Activated T-helper 17 cell treated with anti-CD3 and anti-CD28 coated beads, Interleukin-2, amount 50 U/mL, for 72 hours (primary cell): ENCODE measurements at regions not wholly inside any gene's neighbourhood (a gene's known extent, or its start where the extent isn't known, plus 50 kb on each side); places are given as distances from the start of the nearest gene placed in this dataset.

ENCODE experiments used
- ATAC-seq: fragments of 150-1000 bp; cut with Tn5 transposase; replicated peaks from 2 replicates; pipeline ENCODE4 v1.10.0; 2021; ENCODE audit warnings: mild to moderate bottlenecking, moderate library complexity
- H3K27ac Mint-ChIP-seq: one replicate; pipeline ENCODE4 v1.8.0; 2022; ENCODE audit warnings: mixed read lengths
- H3K27me3 Mint-ChIP-seq: one replicate; pipeline ENCODE4 v1.8.0; 2022; ENCODE audit warnings: mixed read lengths
- H3K36me3 Mint-ChIP-seq: one replicate; pipeline ENCODE4 v1.8.0; 2022; ENCODE audit warnings: low read depth, mild to moderate bottlenecking, mixed read lengths
- H3K4me1 Mint-ChIP-seq: one replicate; pipeline ENCODE4 v1.8.0; 2022; ENCODE audit warnings: mixed read lengths
- H3K4me3 Mint-ChIP-seq: one replicate; pipeline ENCODE4 v1.8.0; 2022; ENCODE audit warnings: mild to moderate bottlenecking, mixed read lengths
- H3K9me3 Mint-ChIP-seq: one replicate; pipeline ENCODE4 v1.8.0; 2022; ENCODE audit warnings: mixed read lengths

- ATAC-seq = no peak
- Mint-ChIP-seq H3K27ac (no peak overlapping the region), H3K9me3 (no peaks in the 10 kb centered on the region), H3K4me3 (no peak overlapping the region), H3K27me3 (no peaks in the 10 kb centered on the region), H3K36me3 (no peaks in the 10 kb centered on the region), H3K4me1 (no peaks in the 10 kb centered on the region)
Measured at GRCh38 chr12:86550218-86551145, 294.3 kb upstream of the MGAT4C start.

DNA sequence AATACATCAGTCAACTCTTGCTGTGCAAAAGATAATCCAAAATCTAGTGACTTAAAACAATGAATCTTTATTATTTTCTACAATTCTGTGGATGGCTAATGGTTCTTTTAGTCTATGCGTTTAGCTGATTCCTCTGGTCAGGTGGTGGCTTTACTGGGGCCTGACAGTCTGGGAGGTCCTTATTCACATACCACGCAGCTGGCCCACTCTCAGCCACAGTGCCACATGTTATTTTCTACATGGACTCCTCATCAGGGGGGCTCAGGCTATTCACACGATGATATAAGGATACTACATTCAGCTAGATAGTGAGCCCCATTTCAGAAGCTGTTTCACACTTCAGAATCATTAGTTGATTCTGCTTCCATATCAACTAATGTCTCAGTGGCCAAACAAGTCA, 287.5 kb upstream of the MGAT4C start:
- ATAC-seq = no peak
- Mint-ChIP-seq H3K4me3 (no peak overlapping the region), H3K4me1 (no peaks in the 10 kb centered on the region), H3K27me3 (no peaks in the 10 kb centered on the region), H3K9me3 (no peaks in the 10 kb centered on the region), H3K36me3 (no peaks in the 10 kb centered on the region), H3K27ac (no peak overlapping the region)

GRCh38 chr12:86530996-86531655, 274.9 kb upstream of the MGAT4C start:
- Mint-ChIP-seq H3K27me3 (no peaks in the 10 kb centered on the region), H3K27ac (no peak overlapping the region), H3K9me3 (peaks cover 8% of the 10 kb centered on the region), H3K36me3 (no peaks in the 10 kb centered on the region), H3K4me3 (no peak overlapping the region), H3K4me1 (no peaks in the 10 kb centered on the region)
- no peak for ATAC-seq

DNA sequence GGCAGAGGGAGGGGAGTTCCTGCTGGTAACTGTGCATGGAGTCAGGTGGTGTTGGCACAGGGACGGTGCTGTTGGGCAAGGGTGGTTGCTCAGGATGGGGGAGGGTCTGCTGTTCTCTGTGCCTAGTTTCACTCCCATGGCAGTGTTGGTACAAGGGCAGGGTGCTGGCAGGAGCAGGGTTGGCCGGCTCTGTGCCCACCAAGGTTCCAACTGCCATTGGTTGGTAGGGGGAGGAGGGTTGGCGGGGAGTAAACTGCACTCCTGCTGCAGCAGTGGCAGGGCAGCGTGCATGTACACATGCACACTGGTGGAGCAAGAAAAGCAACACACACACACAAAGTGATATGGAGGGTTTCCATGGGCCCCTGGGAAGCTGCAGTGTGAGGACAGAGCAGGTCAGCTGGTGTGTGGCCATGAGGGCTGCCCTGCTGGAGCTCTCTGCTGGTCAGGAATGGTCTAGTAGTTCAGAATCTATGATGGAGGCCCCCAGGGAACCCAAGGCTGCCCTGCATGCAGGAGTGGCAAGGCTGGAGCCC, 269.9 kb upstream of the MGAT4C start:
- H3K4me1 Mint-ChIP-seq = no peaks in the 10 kb centered on the region
- peaks cover 30% of the 10 kb centered on the region for H3K9me3 Mint-ChIP-seq
- H3K27me3 Mint-ChIP-seq = no peaks in the 10 kb centered on the region
- no peak overlapping the region for H3K4me3 Mint-ChIP-seq
- no peak overlapping the region for H3K27ac Mint-ChIP-seq
- ATAC-seq = no peak
- H3K36me3 Mint-ChIP-seq = no peaks in the 10 kb centered on the region

DNA sequence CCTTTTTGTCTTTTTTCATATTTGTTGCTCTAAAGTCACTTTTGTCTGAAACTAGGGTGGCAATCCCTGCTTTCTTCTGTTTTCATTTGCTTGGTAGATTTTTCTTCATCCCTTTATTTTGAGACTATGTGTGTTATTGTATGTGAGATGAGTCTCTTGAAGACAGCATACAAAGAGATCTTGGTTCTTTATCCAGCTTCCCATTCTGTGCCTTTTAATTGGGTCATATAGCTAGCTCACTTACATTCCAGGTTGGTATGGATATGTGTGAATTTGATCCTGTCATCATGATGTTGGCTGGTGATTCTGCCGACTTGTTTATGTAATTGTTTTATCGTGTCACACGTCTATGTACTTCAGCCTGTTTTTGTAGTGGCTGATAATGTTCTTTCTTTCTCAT, 267.7 kb upstream of the MGAT4C start:
- H3K4me3 Mint-ChIP-seq = no peak overlapping the region
- no peaks in the 10 kb centered on the region for H3K4me1 Mint-ChIP-seq
- H3K36me3 Mint-ChIP-seq = no peaks in the 10 kb centered on the region
- peaks cover 33% of the 10 kb centered on the region for H3K9me3 Mint-ChIP-seq
- no peak overlapping the region for H3K27ac Mint-ChIP-seq
- no peak for ATAC-seq
- no peaks in the 10 kb centered on the region for H3K27me3 Mint-ChIP-seq

- H3K4me3 Mint-ChIP-seq = no peak overlapping the region
- no peaks in the 10 kb centered on the region for H3K27me3 Mint-ChIP-seq
- H3K36me3 Mint-ChIP-seq = no peaks in the 10 kb centered on the region
- H3K27ac Mint-ChIP-seq = no peak overlapping the region
- ATAC-seq = no peak
- peaks cover 33% of the 10 kb centered on the region for H3K9me3 Mint-ChIP-seq
- no peaks in the 10 kb centered on the region for H3K4me1 Mint-ChIP-seq
Measured at GRCh38 chr12:86521870-86522269, 265.7 kb upstream of the MGAT4C start.

- Mint-ChIP-seq H3K4me1 (no peaks in the 10 kb centered on the region), H3K27me3 (no peaks in the 10 kb centered on the region), H3K4me3 (no peak overlapping the region), H3K9me3 (no peaks in the 10 kb centered on the region), H3K36me3 (no peaks in the 10 kb centered on the region), H3K27ac (no peak overlapping the region)
- ATAC-seq = no peak
Measured at GRCh38 chr12:86513226-86513625, 257.0 kb upstream of the MGAT4C start.

DNA sequence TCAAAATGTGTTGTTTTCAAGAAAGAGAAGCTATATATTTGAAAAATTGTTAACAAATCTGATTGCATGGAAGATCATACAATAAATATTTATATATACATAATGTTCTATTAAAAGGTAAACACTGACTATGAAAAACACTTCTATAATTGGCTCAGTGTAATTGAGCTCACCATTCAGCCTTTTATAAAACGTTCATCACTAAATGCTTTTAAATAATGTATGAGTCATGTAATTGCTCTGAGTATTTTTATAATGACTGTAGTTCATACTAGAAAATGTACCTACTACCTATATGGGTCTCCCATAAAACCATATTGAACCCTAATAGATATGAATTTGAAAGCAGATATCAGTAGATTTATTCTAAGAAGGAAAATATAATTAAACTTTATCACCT, 240.4 kb upstream of the MGAT4C start:
- Mint-ChIP-seq H3K27ac (no peak overlapping the region), H3K36me3 (no peaks in the 10 kb centered on the region), H3K9me3 (no peaks in the 10 kb centered on the region), H3K27me3 (no peaks in the 10 kb centered on the region), H3K4me1 (no peaks in the 10 kb centered on the region), H3K4me3 (no peak overlapping the region)
- no peak for ATAC-seq

DNA sequence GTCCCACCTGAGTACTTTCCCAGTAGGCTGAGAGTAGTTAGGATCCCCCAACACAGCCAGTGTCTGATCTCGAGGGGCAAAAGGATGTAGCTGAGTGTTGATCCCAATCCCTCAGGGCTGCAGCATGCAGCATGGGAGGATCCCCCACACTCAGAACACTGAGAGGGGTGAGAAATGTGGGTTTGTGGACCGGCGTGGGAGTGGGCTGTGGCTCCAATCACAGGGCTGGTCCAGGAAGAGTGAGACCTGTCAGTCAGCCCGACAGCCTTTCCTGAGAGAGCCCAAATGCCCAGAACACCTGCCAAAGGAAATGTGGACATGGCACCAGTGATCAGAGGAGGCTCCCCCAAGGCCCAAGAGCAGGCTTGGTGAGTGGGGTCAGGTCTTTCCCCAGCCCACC, 228.3 kb upstream of the MGAT4C start:
- Mint-ChIP-seq H3K4me1 (no peaks in the 10 kb centered on the region), H3K4me3 (no peak overlapping the region), H3K36me3 (no peaks in the 10 kb centered on the region), H3K27me3 (no peaks in the 10 kb centered on the region), H3K9me3 (peaks cover 7% of the 10 kb centered on the region), H3K27ac (no peak overlapping the region)
- no peak for ATAC-seq

GRCh38 chr12:86473231-86473630, 217.0 kb upstream of the MGAT4C start:
- Mint-ChIP-seq H3K9me3 (peaks cover 22% of the 10 kb centered on the region), H3K27ac (no peak overlapping the region), H3K4me1 (no peaks in the 10 kb centered on the region), H3K36me3 (no peaks in the 10 kb centered on the region), H3K4me3 (no peak overlapping the region), H3K27me3 (no peaks in the 10 kb centered on the region)
- no peak for ATAC-seq

- Mint-ChIP-seq H3K27me3 (no peaks in the 10 kb centered on the region), H3K4me1 (no peaks in the 10 kb centered on the region), H3K27ac (no peak overlapping the region), H3K9me3 (no peaks in the 10 kb centered on the region), H3K36me3 (no peaks in the 10 kb centered on the region), H3K4me3 (no peak overlapping the region)
- no peak for ATAC-seq
Measured at GRCh38 chr12:86456776-86457175, 200.6 kb upstream of the MGAT4C start.

DNA sequence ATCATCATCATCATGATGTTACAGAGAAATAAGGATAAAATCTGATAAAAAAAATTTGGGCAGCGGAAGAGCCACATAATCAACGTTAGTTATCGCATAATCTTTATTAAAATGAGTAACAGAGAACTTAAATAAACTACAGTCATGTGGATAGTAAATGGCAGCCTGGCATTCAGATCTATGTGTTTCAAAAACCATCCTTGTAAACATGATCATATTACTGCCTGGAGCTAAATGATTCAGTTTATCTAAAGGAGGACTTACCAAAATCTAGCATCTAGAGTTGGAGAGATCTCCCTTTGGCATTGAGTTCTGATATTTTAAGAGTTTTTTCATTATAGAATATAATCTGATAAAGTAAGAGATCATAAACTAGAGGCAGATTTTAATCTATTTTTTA, 200.1 kb upstream of the MGAT4C start:
- H3K27ac Mint-ChIP-seq = no peak overlapping the region
- no peaks in the 10 kb centered on the region for H3K9me3 Mint-ChIP-seq
- no peaks in the 10 kb centered on the region for H3K27me3 Mint-ChIP-seq
- ATAC-seq = no peak
- H3K4me1 Mint-ChIP-seq = no peaks in the 10 kb centered on the region
- no peaks in the 10 kb centered on the region for H3K36me3 Mint-ChIP-seq
- no peak overlapping the region for H3K4me3 Mint-ChIP-seq

DNA sequence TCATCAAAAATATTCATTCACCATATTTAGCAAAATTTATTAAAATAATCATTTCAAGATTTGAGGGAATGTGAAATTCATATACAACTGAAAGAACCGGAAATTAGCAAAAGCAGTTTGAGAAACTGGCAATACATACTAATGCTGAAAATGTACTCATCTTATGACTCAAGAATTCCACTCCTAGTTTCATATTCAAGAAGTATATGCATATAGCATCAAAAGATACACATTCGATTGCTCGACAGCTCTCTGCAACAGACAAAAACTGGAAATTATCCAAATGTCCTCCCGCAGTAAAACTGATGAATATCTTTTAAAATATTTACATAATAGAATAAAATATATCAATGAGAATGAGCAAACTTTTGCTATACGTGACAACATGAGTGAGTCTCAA, 189.2 kb upstream of the MGAT4C start:
- no peaks in the 10 kb centered on the region for H3K4me1 Mint-ChIP-seq
- H3K9me3 Mint-ChIP-seq = peaks cover 9% of the 10 kb centered on the region
- H3K27me3 Mint-ChIP-seq = no peaks in the 10 kb centered on the region
- H3K4me3 Mint-ChIP-seq = no peak overlapping the region
- ATAC-seq = no peak
- H3K36me3 Mint-ChIP-seq = no peaks in the 10 kb centered on the region
- H3K27ac Mint-ChIP-seq = no peak overlapping the region

DNA sequence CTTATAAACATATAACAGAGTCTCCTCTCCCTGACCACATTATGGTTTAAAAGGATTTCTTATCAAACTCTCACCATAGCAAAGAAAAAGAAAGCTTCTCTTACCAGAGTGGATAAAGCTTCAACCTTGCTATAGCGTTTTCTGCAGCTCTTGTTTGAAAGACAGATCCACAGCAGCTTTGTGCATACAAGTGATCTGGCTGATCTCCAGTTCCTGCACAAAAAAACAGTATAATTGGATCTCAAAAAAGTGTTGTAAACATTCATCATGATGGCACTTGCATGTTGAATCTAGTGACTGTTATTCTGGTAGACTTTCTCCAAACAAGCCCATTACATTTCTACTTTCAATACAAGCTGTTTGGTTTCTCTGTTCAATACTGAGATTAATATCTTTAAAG, 178.9 kb upstream of the MGAT4C start:
- ATAC-seq = no peak
- Mint-ChIP-seq H3K36me3 (no peaks in the 10 kb centered on the region), H3K4me1 (no peaks in the 10 kb centered on the region), H3K27me3 (no peaks in the 10 kb centered on the region), H3K27ac (no peak overlapping the region), H3K4me3 (no peak overlapping the region), H3K9me3 (peaks cover 14% of the 10 kb centered on the region)

GRCh38 chr12:86429824-86430223, 173.6 kb upstream of the MGAT4C start:
- H3K27ac Mint-ChIP-seq = no peak overlapping the region
- H3K27me3 Mint-ChIP-seq = no peaks in the 10 kb centered on the region
- ATAC-seq = no peak
- H3K4me3 Mint-ChIP-seq = no peak overlapping the region
- H3K36me3 Mint-ChIP-seq = no peaks in the 10 kb centered on the region
- H3K9me3 Mint-ChIP-seq = peaks cover 15% of the 10 kb centered on the region
- H3K4me1 Mint-ChIP-seq = no peaks in the 10 kb centered on the region
